Thymus (tissue), 11 donors: ENCODE measurements at regions not wholly inside any gene's neighbourhood (a gene's known extent, or its start where the extent isn't known, plus 50 kb on each side); places are given as distances from the start of the nearest gene placed in this dataset.

Source experiments
- DNase-seq, 9 donors: peaks; one replicate each; pipeline ENCODE4 v3.0.0-alpha.2; 2013; ENCODE audit warnings: low spot score in 9 of 9, low read depth in 6 of 9, missing footprints in 1 of 9
- H3K27ac ChIP-seq, 2 donors: one replicate each; pipeline ENCODE4 v1.5.1; 2013; ENCODE audit warnings: control low read depth in 1 of 2, low read depth in 1 of 2, low read length in 1 of 2, mild to moderate bottlenecking in 1 of 2, moderate library complexity in 1 of 2
- H3K27me3 ChIP-seq, 2 donors: one replicate each; pipeline ENCODE4 v1.5.1; 2013; ENCODE audit warnings: low read length in 1 of 2; ENCODE audit not compliant: control insufficient read depth in 2 of 2, insufficient read depth in 1 of 2
- H3K36me3 ChIP-seq, 2 donors: one replicate each; pipeline ENCODE4 v1.5.1; 2013; ENCODE audit warnings: low read length in 1 of 2, mild to moderate bottlenecking in 1 of 2, moderate library complexity in 1 of 2; ENCODE audit not compliant: control insufficient read depth in 2 of 2, insufficient read depth in 2 of 2
- H3K4me1 ChIP-seq, 2 donors: one replicate each; pipeline ENCODE4 v1.5.1; 2013; ENCODE audit warnings: low read length in 2 of 2; ENCODE audit not compliant: control insufficient read depth in 2 of 2, insufficient read depth in 2 of 2
- H3K4me3 ChIP-seq, 2 donors: one replicate each; pipeline ENCODE4 v1.5.1; 2013; ENCODE audit warnings: low read length in 2 of 2, control low read depth in 1 of 2, mild to moderate bottlenecking in 1 of 2
- H3K9me3 ChIP-seq, 2 donors: one replicate each; pipeline ENCODE4 v1.5.1; 2013; ENCODE audit warnings: low read length in 1 of 2, mild to moderate bottlenecking in 1 of 2; ENCODE audit not compliant: control insufficient read depth in 2 of 2, insufficient read depth in 1 of 2
- WGBS: extraction: QIAGEN DNeasy Blood & Tissue Kit; methylation state at CpG from one replicate; pipeline ENCODE4 v1.1.7; 2013; 5-methylcytosine and 5-hydroxymethylcytosine counted together
- donor health status: healthy.

GRCh38 chr5:106376522-106376921 lies 1294.2 kb downstream of the EFNA5 start:
- H3K27me3 ChIP-seq: no peaks in the 10 kb centered on the region
- WGBS: 10% methylated on average over 1 of the region's 1 CpG
- no peak overlapping the region for H3K27ac ChIP-seq
- H3K4me3 ChIP-seq: no peak overlapping the region
- no peak for DNase-seq
- H3K4me1 ChIP-seq: no peaks in the 10 kb centered on the region
- no peaks in the 10 kb centered on the region for H3K9me3 ChIP-seq
- H3K36me3 ChIP-seq: no peaks in the 10 kb centered on the region

GRCh38 chr5:106374956-106375355 lies 1295.8 kb downstream of the EFNA5 start:
- Histone ChIP-seq H3K4me1 (no peaks in the 10 kb centered on the region), H3K4me3 (no peak overlapping the region), H3K27me3 (no peaks in the 10 kb centered on the region), H3K36me3 (no peaks in the 10 kb centered on the region), H3K9me3 (no peaks in the 10 kb centered on the region), H3K27ac (no peak overlapping the region)
- DNase-seq: no peak

GRCh38 chr5:106368021-106368420 lies 1302.7 kb downstream of the EFNA5 start:
- H3K36me3 ChIP-seq: no peaks in the 10 kb centered on the region
- no peak for DNase-seq
- 88% methylated on average over 1 of the region's 1 CpG for WGBS
- H3K4me1 ChIP-seq: no peaks in the 10 kb centered on the region
- no peaks in the 10 kb centered on the region for H3K27me3 ChIP-seq
- H3K27ac ChIP-seq: no peak overlapping the region
- no peak overlapping the region for H3K4me3 ChIP-seq
- no peaks in the 10 kb centered on the region for H3K9me3 ChIP-seq

- Histone ChIP-seq H3K27ac (no peak overlapping the region), H3K4me3 (no peak overlapping the region), H3K9me3 (no peaks in the 10 kb centered on the region), H3K36me3 (no peaks in the 10 kb centered on the region), H3K27me3 (no peaks in the 10 kb centered on the region), H3K4me1 (no peaks in the 10 kb centered on the region)
- DNase-seq: no peak
- WGBS: 91% methylated on average over 1 of the region's 1 CpG
These were observed 1303.5 kb downstream of the EFNA5 start for GRCh38 chr5:106367281-106367680.

- H3K36me3 ChIP-seq: no peaks in the 10 kb centered on the region
- H3K27me3 ChIP-seq: no peaks in the 10 kb centered on the region
- WGBS: 99% methylated on average over 1 of the region's 1 CpG
- H3K4me3 ChIP-seq: no peak overlapping the region
- no peaks in the 10 kb centered on the region for H3K9me3 ChIP-seq
- DNase-seq: no peak
- H3K4me1 ChIP-seq: no peaks in the 10 kb centered on the region
- H3K27ac ChIP-seq: no peak overlapping the region
These were observed 1307.2 kb downstream of the EFNA5 start for GRCh38 chr5:106363578-106363977.

GRCh38 chr5:106361905-106362304 lies 1308.8 kb downstream of the EFNA5 start:
- WGBS: 86% methylated on average over 1 of the region's 1 CpG
- DNase-seq: no peak
- Histone ChIP-seq H3K27ac (no peak overlapping the region), H3K4me1 (no peaks in the 10 kb centered on the region), H3K36me3 (no peaks in the 10 kb centered on the region), H3K4me3 (no peak overlapping the region), H3K9me3 (no peaks in the 10 kb centered on the region), H3K27me3 (no peaks in the 10 kb centered on the region)

- Histone ChIP-seq H3K36me3 (no peaks in the 10 kb centered on the region), H3K4me1 (no peaks in the 10 kb centered on the region), H3K9me3 (no peaks in the 10 kb centered on the region), H3K27ac (no peak overlapping the region), H3K27me3 (no peaks in the 10 kb centered on the region), H3K4me3 (no peak overlapping the region)
- WGBS: 95% methylated on average over 2 of the region's 2 CpGs
- no peak for DNase-seq
These were observed 1339.3 kb downstream of the EFNA5 start for GRCh38 chr5:106331415-106331814.

GRCh38 chr5:106324356-106324755 lies 1346.4 kb downstream of the EFNA5 start:
- no peaks in the 10 kb centered on the region for H3K27me3 ChIP-seq
- no peak for DNase-seq
- 96% methylated on average over 2 of the region's 2 CpGs for WGBS

GRCh38 chr5:106321242-106321641 lies 1349.5 kb downstream of the EFNA5 start:
- Histone ChIP-seq H3K27me3 (no peaks in the 10 kb centered on the region), H3K27ac (no peak overlapping the region), H3K4me1 (no peaks in the 10 kb centered on the region), H3K36me3 (no peaks in the 10 kb centered on the region), H3K4me3 (no peak overlapping the region), H3K9me3 (no peaks in the 10 kb centered on the region)
- DNase-seq: no peak
- WGBS: 80% methylated on average over 6 of the region's 6 CpGs

More at GRCh38 chr5:106324356-106324755, 1346.4 kb downstream of the EFNA5 start:
- Histone ChIP-seq H3K36me3 (no peaks in the 10 kb centered on the region), H3K4me1 (no peaks in the 10 kb centered on the region), H3K9me3 (no peaks in the 10 kb centered on the region), H3K27ac (no peak overlapping the region), H3K4me3 (no peak overlapping the region)

GRCh38 chr5:106314221-106314824 lies 1356.4 kb downstream of the EFNA5 start:
- no peaks in the 10 kb centered on the region for H3K36me3 ChIP-seq
- no peaks in the 10 kb centered on the region for H3K9me3 ChIP-seq
- no peaks in the 10 kb centered on the region for H3K27me3 ChIP-seq
- WGBS: 78% methylated on average over 2 of the region's 2 CpGs
- no peaks in the 10 kb centered on the region for H3K4me1 ChIP-seq
- H3K4me3 ChIP-seq: no peak overlapping the region
- no peak for DNase-seq
- no peak overlapping the region for H3K27ac ChIP-seq
